Left ventricle myocardium inferior (tissue), 1 donor: ENCODE measurements at regions not wholly inside any gene's neighbourhood (a gene's known extent, or its start where the extent isn't known, plus 50 kb on each side); places are given as distances from the start of the nearest gene placed in this dataset.
A peak's percentile ranks its signal among the peaks of the same experiment; 100 is the strongest.

Experiments
- DNase-seq: peaks from one replicate; pipeline ENCODE4 v3.0.0-alpha.2; 2020
- H3K27ac ChIP-seq: fragments of 200-600 bp; replicated peaks from 2 replicates; pipeline ENCODE4 v1.8.0; 2021
- H3K27me3 ChIP-seq: fragments of 200-600 bp; 2 replicates; pipeline ENCODE4 v1.8.0; 2021; ENCODE audit warnings: low read depth
- H3K36me3 ChIP-seq: fragments of 200-600 bp; 2 replicates; pipeline ENCODE4 v1.8.0; 2021
- H3K4me1 ChIP-seq: fragments of 200-600 bp; 2 replicates; pipeline ENCODE4 v1.8.0; 2021
- H3K4me3 ChIP-seq: fragments of 200-600 bp; 2 replicates; pipeline ENCODE4 v1.8.0; 2021; ENCODE audit warnings: mild to moderate bottlenecking, moderate library complexity
- H3K9me3 ChIP-seq: fragments of 200-600 bp; replicated peaks from 2 replicates; pipeline ENCODE4 v1.8.0; 2021
- intact Hi-C: fragments of 100-400 bp; cut with micrococcal nuclease; formaldehyde crosslinking; loops from one replicate; pipeline ENCODE4 v1.11.0; 2022
- TF ChIP-seq, protein P1 (sequence below): fragments of 200-600 bp; IDR thresholded peaks from 2 replicates; pipeline ENCODE4 v1.8.0; 2021; ENCODE audit warnings: antibody characterized with exemption, mild to moderate bottlenecking, borderline replicate concordance
- donor health status: DM: no; HTN: yes; CAD: no; lungs with severe emphysema.

DNA sequence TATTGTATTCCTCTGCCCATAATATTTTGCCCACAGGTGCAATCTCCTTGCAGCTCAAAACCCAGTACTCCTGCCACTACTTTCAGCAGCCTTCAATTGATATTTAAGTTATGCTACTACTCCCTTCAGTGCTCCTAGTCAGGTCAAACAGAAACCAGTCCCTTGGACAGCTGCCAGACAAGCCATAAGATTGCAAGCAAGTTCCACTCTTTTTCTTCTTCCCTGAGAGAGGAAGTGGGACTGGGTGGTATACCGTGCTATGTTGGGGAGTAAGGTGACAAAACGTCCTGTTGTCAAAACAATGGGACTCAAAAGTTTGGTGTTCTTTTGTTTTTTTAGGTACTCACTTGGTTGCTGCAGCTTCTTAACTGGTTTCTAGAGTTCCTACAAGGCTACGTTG lies 63.1 kb upstream of the FRY start:
- no peak for DNase-seq
- H3K9me3 ChIP-seq: no peaks in the 10 kb centered on the region
- H3K27ac ChIP-seq: peak overlapping the region; percentile 13
- no peaks in the 10 kb centered on the region for H3K27me3 ChIP-seq
- no peak overlapping the region for H3K4me3 ChIP-seq
- peaks cover 72% of the 10 kb centered on the region for H3K4me1 ChIP-seq
- intact Hi-C loops: no loop called here
- H3K36me3 ChIP-seq: no peaks in the 10 kb centered on the region
- TF ChIP-seq, protein P1, sequence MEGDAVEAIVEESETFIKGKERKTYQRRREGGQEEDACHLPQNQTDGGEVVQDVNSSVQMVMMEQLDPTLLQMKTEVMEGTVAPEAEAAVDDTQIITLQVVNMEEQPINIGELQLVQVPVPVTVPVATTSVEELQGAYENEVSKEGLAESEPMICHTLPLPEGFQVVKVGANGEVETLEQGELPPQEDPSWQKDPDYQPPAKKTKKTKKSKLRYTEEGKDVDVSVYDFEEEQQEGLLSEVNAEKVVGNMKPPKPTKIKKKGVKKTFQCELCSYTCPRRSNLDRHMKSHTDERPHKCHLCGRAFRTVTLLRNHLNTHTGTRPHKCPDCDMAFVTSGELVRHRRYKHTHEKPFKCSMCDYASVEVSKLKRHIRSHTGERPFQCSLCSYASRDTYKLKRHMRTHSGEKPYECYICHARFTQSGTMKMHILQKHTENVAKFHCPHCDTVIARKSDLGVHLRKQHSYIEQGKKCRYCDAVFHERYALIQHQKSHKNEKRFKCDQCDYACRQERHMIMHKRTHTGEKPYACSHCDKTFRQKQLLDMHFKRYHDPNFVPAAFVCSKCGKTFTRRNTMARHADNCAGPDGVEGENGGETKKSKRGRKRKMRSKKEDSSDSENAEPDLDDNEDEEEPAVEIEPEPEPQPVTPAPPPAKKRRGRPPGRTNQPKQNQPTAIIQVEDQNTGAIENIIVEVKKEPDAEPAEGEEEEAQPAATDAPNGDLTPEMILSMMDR: no peak

DNA sequence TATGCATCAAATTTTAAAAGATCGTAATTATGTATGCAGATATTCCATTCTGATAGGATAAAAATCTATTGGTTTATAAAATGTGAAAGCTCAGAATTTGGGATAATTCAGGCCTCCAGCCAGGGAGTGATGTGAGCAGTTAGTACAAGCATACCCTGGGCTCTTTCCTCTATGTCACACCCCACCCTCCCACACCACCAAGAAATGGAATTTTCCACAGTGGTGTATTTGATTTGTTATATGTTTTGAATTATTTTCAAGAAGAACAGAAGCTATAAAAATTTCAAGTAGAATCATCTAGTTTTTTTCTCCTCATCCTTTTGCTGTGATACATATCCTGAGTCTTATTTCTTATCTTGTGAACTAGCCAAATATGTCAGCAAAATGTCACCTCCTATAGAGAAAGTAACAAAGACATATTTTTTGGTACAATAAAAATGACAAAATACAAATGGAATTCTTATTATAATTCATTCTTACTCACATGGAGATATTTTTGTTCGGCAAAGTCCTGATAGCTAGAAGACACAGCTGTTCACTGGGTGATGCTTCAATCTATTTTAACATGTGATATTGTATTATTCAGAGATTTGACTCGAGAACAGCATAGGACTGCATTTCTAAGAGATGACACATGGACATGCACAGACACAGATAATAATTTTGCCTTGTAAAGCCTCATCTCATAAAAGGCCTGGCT lies 61.2 kb upstream of the FRY start:
- no peak for DNase-seq
- peak overlapping the region; percentile 3 for H3K27ac ChIP-seq
- H3K27me3 ChIP-seq: no peaks in the 10 kb centered on the region
- no peaks in the 10 kb centered on the region for H3K36me3 ChIP-seq
- no peak overlapping the region for H3K4me3 ChIP-seq
- TF ChIP-seq, protein P1: no peak
- peaks cover 58% of the 10 kb centered on the region for H3K4me1 ChIP-seq
- H3K9me3 ChIP-seq: no peaks in the 10 kb centered on the region
- intact Hi-C loops: no loop called here

DNA sequence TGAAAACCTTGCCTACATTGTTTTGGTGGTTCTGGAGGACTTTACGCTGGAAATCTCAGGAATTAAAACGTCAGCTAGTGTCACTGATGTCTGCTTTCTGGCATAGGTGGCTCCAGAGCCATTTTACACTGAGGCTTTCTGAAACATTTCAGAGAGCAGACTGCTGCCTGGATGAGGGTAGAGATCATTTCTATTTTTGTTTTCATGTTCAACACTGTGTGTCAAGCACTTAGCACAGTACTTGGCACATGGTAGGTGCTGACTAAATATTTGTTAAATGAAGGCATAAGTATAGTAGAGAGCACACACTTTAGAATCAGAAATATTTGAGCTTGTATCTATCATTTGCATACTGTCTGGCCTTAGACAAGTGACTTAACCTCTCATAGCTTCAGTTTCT lies 59.1 kb upstream of the FRY start:
- intact Hi-C loops: no loop called here
- DNase-seq: no peak
- Histone ChIP-seq H3K4me3 (no peak overlapping the region), H3K4me1 (peaks cover 48% of the 10 kb centered on the region), H3K36me3 (no peaks in the 10 kb centered on the region), H3K27me3 (no peaks in the 10 kb centered on the region), H3K27ac (peak overlapping the region; percentile 66), H3K9me3 (no peaks in the 10 kb centered on the region)
- TF ChIP-seq, protein P1: no peak

DNA sequence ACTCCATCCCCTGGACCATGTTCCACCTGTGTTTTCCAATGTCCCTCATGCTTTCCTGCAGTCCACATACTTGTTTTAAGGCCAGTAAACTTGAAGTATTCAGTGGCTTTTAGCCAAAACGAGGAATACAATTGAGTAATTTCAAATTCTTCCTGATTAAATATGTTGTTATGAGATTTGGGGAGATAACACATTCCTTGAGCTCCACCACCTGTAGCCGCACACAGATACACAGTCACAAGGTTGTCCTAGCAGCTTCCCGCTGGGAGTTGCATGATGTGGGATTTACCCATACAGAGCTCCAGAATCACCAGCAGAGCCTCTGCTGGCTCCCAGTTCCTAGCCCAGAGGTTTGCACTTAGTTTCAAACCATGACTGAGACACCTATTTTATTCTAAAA lies 53.6 kb upstream of the FRY start:
- no peak for DNase-seq
- H3K4me1 ChIP-seq: peaks cover 16% of the 10 kb centered on the region
- no peak overlapping the region for H3K4me3 ChIP-seq
- TF ChIP-seq, protein P1: no peak
- no peaks in the 10 kb centered on the region for H3K9me3 ChIP-seq
- intact Hi-C loops: no loop called here
- H3K36me3 ChIP-seq: no peaks in the 10 kb centered on the region
- no peaks in the 10 kb centered on the region for H3K27me3 ChIP-seq
- H3K27ac ChIP-seq: no peak overlapping the region

DNA sequence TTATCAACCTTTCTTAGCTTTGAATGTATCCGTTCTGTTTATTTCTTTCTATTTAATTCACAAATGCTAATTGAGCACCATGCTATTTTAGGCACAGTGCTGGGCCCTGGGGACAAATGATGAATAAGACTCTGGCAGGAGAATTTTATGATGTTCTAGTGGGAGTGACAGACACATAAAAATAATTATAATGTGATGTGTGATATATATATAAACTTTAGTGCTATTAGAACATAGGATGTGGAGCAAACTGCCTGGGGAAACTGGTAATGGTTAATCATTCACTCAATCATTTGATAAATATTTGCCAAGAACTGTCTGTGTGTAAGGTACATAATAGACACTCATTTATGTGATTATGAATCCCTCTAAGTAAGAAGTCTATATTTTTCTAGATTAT lies 50.7 kb upstream of the FRY start:
- TF ChIP-seq, protein P1: no peak
- Histone ChIP-seq H3K4me3 (no peak overlapping the region), H3K9me3 (no peaks in the 10 kb centered on the region), H3K36me3 (no peaks in the 10 kb centered on the region), H3K27me3 (no peaks in the 10 kb centered on the region), H3K27ac (no peak overlapping the region), H3K4me1 (peaks cover 19% of the 10 kb centered on the region)
- intact Hi-C loops: no loop called here
- DNase-seq: no peak
